GM12878 (cell line): ENCODE measurements at regions not wholly inside any gene's neighbourhood (a gene's known extent, or its start where the extent isn't known, plus 50 kb on each side); places are given as distances from the start of the nearest gene placed in this dataset.

ENCODE experiments used
- ATAC-seq: fragments of 200-7000 bp; cut with Tn5 transposase; 3 replicates; pipeline ENCODE4 v1.9.1; 2020; ENCODE audit warnings: mild to moderate bottlenecking, moderate library complexity
- BruUV-seq: library from RNA; stranded (reverse); fragments of 400-500 nt; replicated peaks from 2 replicates; lab custom pipeline; 2021; lab: Mats Ljungman, UMichigan
- CTCF ChIA-PET: fragments of 300-600 bp; sonication (Branson Sonifier 250); formaldehyde crosslinking; extraction: SDS; loops from one replicate; lab custom pipeline; 2021; ENCODE audit warnings: inconsistent platforms; lab: Yijun Ruan, JAX
- POLR2A ChIA-PET: fragments of 350-600 bp; formaldehyde crosslinking; extraction: SDS; loops from one replicate; lab custom pipeline; 2021; ENCODE audit warnings: inconsistent platforms; lab: Charles Lee
- RAD21 ChIA-PET: fragments of 300-600 bp; sonication (Branson Sonifier 250); formaldehyde crosslinking; loops from one replicate; lab custom pipeline; 2023; ENCODE audit warnings: antibody characterized with exemption; ENCODE audit not compliant: unreplicated experiment; lab: Charles Lee
- SMC1A ChIA-PET: fragments of 300-600 bp; sonication (Branson Sonifier 250); formaldehyde crosslinking; loops from one replicate; lab custom pipeline; 2023; ENCODE audit not compliant: unreplicated experiment, uncharacterized antibody; lab: Charles Lee
- DNase-seq: peaks from one replicate; pipeline ENCODE4 v3.0.0-alpha.2; 2011; ENCODE audit warnings: low read depth, low spot score
- FAIRE-seq: peaks from 3 replicates; lab custom pipeline; 2011; peaks lifted over from hg19 to GRCh38; lab: Jason Lieb, UNC
- H2AFZ ChIP-seq: 2 replicates; pipeline ENCODE4 v1.6.0; 2011; ENCODE audit warnings: low read depth, low read length, control low read depth; ENCODE audit not compliant: control insufficient read depth
- H3K27ac ChIP-seq: 2 replicates; pipeline ENCODE4 v1.5.1; 2011; ENCODE audit warnings: control low read depth; ENCODE audit not compliant: control insufficient read depth, insufficient read depth
- H3K27me3 ChIP-seq, 2 experiments: replicated peaks in 1 of 2; 2 replicates each; pipeline versions ENCODE4 v1.6.0 to v1.6.1; 2011; ENCODE audit warnings: low read length in 1 of 2; ENCODE audit not compliant: control insufficient read depth in 2 of 2, insufficient read depth in 2 of 2
- H3K36me3 ChIP-seq, 2 experiments: 2 replicates each; pipeline ENCODE4 v1.5.1; 2011; ENCODE audit warnings: low read length in 1 of 2; ENCODE audit not compliant: control insufficient read depth in 2 of 2, insufficient read depth in 2 of 2
- H3K4me1 ChIP-seq: 2 replicates; pipeline ENCODE4 v1.6.1; 2011; ENCODE audit warnings: mild to moderate bottlenecking, low read length, moderate library complexity, mixed read lengths; ENCODE audit not compliant: control insufficient read depth, insufficient read depth
- H3K4me2 ChIP-seq: 2 replicates; pipeline ENCODE4 v1.6.0; 2011; ENCODE audit warnings: control low read depth; ENCODE audit not compliant: control insufficient read depth, insufficient read depth
- H3K4me3 ChIP-seq: fragments of 200-600 bp; sonication (generic); 2 replicates; pipeline ENCODE4 v1.5.1; 2016
- H3K79me2 ChIP-seq: 2 replicates; pipeline ENCODE4 v1.6.0; 2011; ENCODE audit warnings: low read length; ENCODE audit not compliant: control insufficient read depth, insufficient read depth
- H3K9ac ChIP-seq: 2 replicates; pipeline ENCODE4 v1.8.0; 2011; ENCODE audit warnings: low read length, control low read depth, mixed read lengths; ENCODE audit not compliant: control insufficient read depth, insufficient read depth
- H3K9me3 ChIP-seq: replicated peaks from 3 replicates; pipeline ENCODE4 v1.5.1; 2011; ENCODE audit warnings: mild to moderate bottlenecking, low read length; ENCODE audit not compliant: control insufficient read depth, insufficient read depth
- H4K20me1 ChIP-seq: 2 replicates; pipeline ENCODE4 v1.6.0; 2011; ENCODE audit not compliant: control insufficient read depth, insufficient read depth
- CTCF ChIP-seq, 3 experiments: IDR thresholded peaks in 2 of 3; conservative IDR thresholded peaks in 1 of 3; 2 replicates each; pipeline ENCODE4 v1.5.1; 2011; ENCODE audit warnings: low read depth in 3 of 3, low read length in 3 of 3, mild to moderate bottlenecking in 3 of 3, control low read depth in 2 of 3, moderate library complexity in 2 of 3, inconsistent platforms in 1 of 3, mixed read lengths in 1 of 3; ENCODE audit not compliant: control insufficient read depth in 2 of 3, insufficient read depth in 1 of 3; ENCODE audit errors: extremely low read depth in 1 of 3
- DPF2 ChIP-seq: fragments of 450-650 bp; IDR thresholded peaks from 2 replicates; pipeline ENCODE4 v1.6.1; 2017; ENCODE audit warnings: mild to moderate bottlenecking
- FOS ChIP-seq: IDR thresholded peaks from 3 replicates; pipeline ENCODE4 v1.6.1; 2011; ENCODE audit warnings: borderline replicate concordance; ENCODE audit not compliant: insufficient read length; ENCODE audit errors: extremely low read depth
- FOXK2 ChIP-seq: fragments of 450-650 bp; IDR thresholded peaks from 2 replicates; pipeline ENCODE4 v1.6.1; 2017; ENCODE audit warnings: mild to moderate bottlenecking, moderate library complexity
- GABPA ChIP-seq: IDR thresholded peaks from 2 replicates; pipeline ENCODE4 v1.6.1; 2014; ENCODE audit warnings: antibody characterized with exemption, low read depth, mild to moderate bottlenecking, inconsistent platforms
- HDAC6 ChIP-seq: fragments of 200-600 bp; sonication (generic); IDR thresholded peaks from one replicate; pipeline ENCODE4 v1.8.0; 2017; ENCODE audit warnings: antibody characterized with exemption; ENCODE audit not compliant: unreplicated experiment
- IRF4 ChIP-seq: IDR thresholded peaks from 2 replicates; pipeline ENCODE4 v1.6.1; 2011; ENCODE audit warnings: low read depth, low read length
- KAT2A ChIP-seq: conservative IDR thresholded peaks from 2 replicates; pipeline ENCODE4 v1.6.1; 2011; ENCODE audit warnings: low read depth, low read length; ENCODE audit not compliant: control insufficient read depth
- MAX ChIP-seq: IDR thresholded peaks from 2 replicates; pipeline ENCODE4 v1.6.1; 2012; ENCODE audit warnings: low read depth, low read length, improper control_type of control experiment
- MXI1 ChIP-seq: fragments of 150-350 bp; IDR thresholded peaks from 2 replicates; pipeline ENCODE4 v1.6.1; 2011; ENCODE audit warnings: low read depth, mild to moderate bottlenecking, inconsistent platforms, low read length, improper control_type of control experiment
- MYB ChIP-seq: fragments of 150-350 bp; IDR thresholded peaks from 2 replicates; pipeline ENCODE4 v1.6.1; 2014; ENCODE audit warnings: mild to moderate bottlenecking, low read depth, low read length, borderline replicate concordance
- NFYB ChIP-seq: IDR thresholded peaks from 2 replicates; pipeline ENCODE4 v1.6.1; 2011; ENCODE audit warnings: low read depth, mild to moderate bottlenecking, low read length, improper control_type of control experiment, moderate library complexity; ENCODE audit not compliant: insufficient read depth
- NR2C1 ChIP-seq: fragments of 450-650 bp; IDR thresholded peaks from 2 replicates; pipeline ENCODE4 v1.6.1; 2017; ENCODE audit warnings: antibody characterized with exemption, mild to moderate bottlenecking, moderate library complexity
- PAX8 ChIP-seq: fragments of 450-650 bp; IDR thresholded peaks from 2 replicates; pipeline ENCODE4 v1.6.1; 2017; ENCODE audit warnings: mild to moderate bottlenecking, moderate library complexity
- POU2F2 ChIP-seq: IDR thresholded peaks from 3 replicates; pipeline ENCODE4 v1.6.1; 2011; ENCODE audit warnings: low read depth, mild to moderate bottlenecking, low read length, borderline replicate concordance
- SMAD1 ChIP-seq: fragments of 450-650 bp; IDR thresholded peaks from 2 replicates; pipeline ENCODE4 v1.6.1; 2018; ENCODE audit warnings: mild to moderate bottlenecking, low read depth; ENCODE audit not compliant: partially characterized antibody
- YBX1 ChIP-seq: fragments of 450-650 bp; IDR thresholded peaks from 2 replicates; pipeline ENCODE4 v1.6.1; 2016; ENCODE audit warnings: antibody characterized with exemption
- ZNF274 ChIP-seq: IDR thresholded peaks from one replicate; pipeline ENCODE4 v1.8.0; 2011; ENCODE audit not compliant: insufficient read length, insufficient read depth
- ZNF384 ChIP-seq: IDR thresholded peaks from 2 replicates; pipeline ENCODE4 v1.6.1; 2012; ENCODE audit warnings: low read depth, mild to moderate bottlenecking, low read length, improper control_type of control experiment, borderline replicate concordance
- ZSCAN29 ChIP-seq: fragments of 450-650 bp; IDR thresholded peaks from 2 replicates; pipeline ENCODE4 v1.6.1; 2017; ENCODE audit warnings: mild to moderate bottlenecking, moderate library complexity
- WGBS: methylation state at CpG from one replicate; pipeline ENCODE4 v1.1.6; 2016; ENCODE audit warnings: low lambda C conversion rate; ENCODE audit not compliant: insufficient replicate concordance, insufficient coverage; ENCODE audit errors: missing lambda C conversion rate; 5-methylcytosine and 5-hydroxymethylcytosine counted together
- in situ Hi-C: fragments of 300-500 bp; cut with MboI; formaldehyde crosslinking; loops from 9 replicates; pipeline ENCODE4 v1.14.3; 2018; ENCODE audit warnings: mixed read lengths
- intact Hi-C: fragments of 100-400 bp; cut with micrococcal nuclease; formaldehyde crosslinking; loops from one replicate; pipeline ENCODE4 v1.14.2; 2022; ENCODE audit not compliant: unreplicated experiment

GRCh38 chr7:11266101-11266500 is 292.4 kb downstream of the PHF14 start:
- FAIRE-seq = no peak
- no peaks in the 10 kb centered on the region; the same call in 2 of the 3 replicates for H3K9me3 ChIP-seq
- no TSS peak for BruUV-seq
- no peak for ATAC-seq
- H3K9ac ChIP-seq = no peak overlapping the region
- H3K4me2 ChIP-seq = no peak overlapping the region
- H4K20me1 ChIP-seq = no peaks in the 10 kb centered on the region
- ChIA-PET RAD21 (no interaction called here), POLR2A (no interaction called here), SMC1A (interaction anchor here (0.6 kb wide), 1 partner anchor 69 kb away, joined by 3 read pairs; no protein-coding TSS in a partner anchor), CTCF (no interaction called here)
- in situ Hi-C loops (no loop called here), intact Hi-C loops (no loop called here)
- H3K4me1 ChIP-seq = no peaks in the 10 kb centered on the region
- no peak overlapping the region for H3K27ac ChIP-seq
- TF ChIP-seq SMAD1 (no peak), MXI1 (no peak), NR2C1 (no peak), DPF2 (no peak), FOXK2 (no peak), IRF4 (no peak), PAX8 (no peak), ZNF274 (no peak), NFYB (no peak), YBX1 (no peak), POU2F2 (no peak)
- no peaks in the 10 kb centered on the region for H3K27me3 ChIP-seq
- no peak overlapping the region for H3K4me3 ChIP-seq
- no peak overlapping the region for H2AFZ ChIP-seq
- DNase-seq = no peak
- 25% methylated on average over 2 of the region's 2 CpGs for WGBS
- H3K36me3 ChIP-seq = no peaks in the 10 kb centered on the region
- no peaks in the 10 kb centered on the region for H3K79me2 ChIP-seq

DNA sequence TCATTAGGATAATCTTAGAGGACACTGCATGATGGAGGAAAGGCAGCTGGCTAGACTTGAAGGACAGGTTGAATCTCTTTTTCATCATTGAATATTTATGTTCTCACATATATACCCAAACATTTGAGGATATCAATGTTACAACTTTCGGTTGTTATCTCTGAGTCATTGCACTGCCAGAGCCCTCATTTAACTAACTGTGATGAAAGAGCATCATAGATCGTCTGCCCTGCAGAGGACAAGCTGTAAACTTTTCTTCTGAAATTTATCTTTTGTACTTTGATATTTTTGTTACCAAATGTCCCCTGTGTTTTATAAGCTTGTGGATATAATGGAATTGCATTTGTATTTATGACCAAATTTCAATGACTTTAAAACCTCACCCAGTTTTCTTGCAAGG is 298.7 kb downstream of the PHF14 start:
- intact Hi-C loops (no loop called here), in situ Hi-C loops (no loop called here)
- 34% methylated on average over 2 of the region's 2 CpGs for WGBS
- no peak overlapping the region for H3K27ac ChIP-seq
- H2AFZ ChIP-seq = no peak overlapping the region
- DNase-seq (no peak), ATAC-seq (no peak), FAIRE-seq (no peak)
- no peaks in the 10 kb centered on the region for H3K79me2 ChIP-seq
- H3K9me3 ChIP-seq = no peaks in the 10 kb centered on the region; the same call in 2 of the 3 replicates
- ChIA-PET SMC1A (interaction anchor here (1.4 kb wide), 1 partner anchor 15 kb away, joined by 3 read pairs; no protein-coding TSS in a partner anchor), POLR2A (no interaction called here), CTCF (no interaction called here), RAD21 (no interaction called here)
- H3K36me3 ChIP-seq = no peaks in the 10 kb centered on the region
- no peak overlapping the region for H3K4me2 ChIP-seq
- no peaks in the 10 kb centered on the region for H4K20me1 ChIP-seq
- BruUV-seq = no TSS peak
- no peaks in the 10 kb centered on the region for H3K4me1 ChIP-seq
- no peak overlapping the region for H3K4me3 ChIP-seq
- H3K27me3 ChIP-seq = no peaks in the 10 kb centered on the region
- no peak overlapping the region for H3K9ac ChIP-seq
- TF ChIP-seq FOS (no peak), MAX (no peak), CTCF (IDR thresholded peaks at IDR 0.05 in 2 of 3, conservative IDR thresholded peaks at IDR 0.05 in 1 of 3; ENCODE audit: control insufficient read depth in 2 of 3, extremely low read depth in 1 of 3, insufficient read depth in 1 of 3, low read depth in 3 of 3, low read length in 3 of 3) (no peak), ZNF384 (no peak), GABPA (no peak), HDAC6 (no peak), KAT2A (no peak), MYB (no peak), ZSCAN29 (no peak)
